ENCODE measurements at regions not wholly inside any gene's neighbourhood (a gene's known extent, or its start where the extent isn't known, plus 50 kb on each side); places are given as distances from the start of the nearest gene placed in this dataset.

DNA sequence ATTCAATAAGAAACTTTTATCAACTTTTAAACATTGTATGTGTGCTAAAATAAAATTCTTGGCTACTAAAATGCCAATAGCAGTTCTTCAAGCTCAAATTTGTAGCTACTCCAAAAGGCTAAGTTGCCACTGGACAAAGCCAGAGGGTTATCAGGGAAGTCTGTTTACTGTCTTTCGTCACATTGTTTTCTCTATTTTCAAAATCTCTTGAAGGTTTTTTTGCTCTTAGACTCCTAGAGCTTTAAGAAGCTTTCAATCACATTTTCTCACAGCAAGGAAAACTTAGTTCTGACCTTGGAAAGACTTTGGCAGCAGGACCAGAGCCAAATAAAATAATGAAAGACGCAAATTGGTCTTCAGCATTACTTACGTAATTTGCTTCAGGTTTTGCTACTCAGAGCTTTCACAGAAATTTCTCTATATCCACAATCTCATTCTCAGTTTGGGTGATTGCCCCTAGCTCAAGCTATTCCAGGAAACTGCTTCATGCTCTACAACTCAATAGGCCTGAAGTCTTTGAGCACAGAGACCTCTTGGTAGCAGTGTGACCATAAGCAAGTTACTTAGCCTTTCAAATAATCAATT is 257.7 kb downstream of the GABRG2 start:
- DNase-seq, result no peak

DNA sequence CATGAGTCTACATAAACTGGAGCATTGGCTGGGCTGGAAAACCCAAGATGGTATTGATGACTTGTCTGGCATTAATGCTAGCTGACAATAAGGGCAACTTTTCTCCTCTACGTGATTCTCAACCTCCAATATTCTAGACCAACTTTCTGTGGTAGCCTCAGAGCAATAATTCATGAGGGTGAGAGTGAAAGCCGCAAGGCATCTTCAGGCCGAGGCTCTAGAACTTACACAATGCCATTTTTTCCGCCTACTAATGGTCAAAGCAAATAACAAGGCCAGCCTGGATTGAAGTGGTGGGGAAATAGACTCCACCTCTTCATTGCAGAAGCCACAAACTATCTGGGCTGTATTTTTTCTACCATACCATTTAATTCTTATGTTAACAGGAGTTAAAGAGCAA is 267.4 kb downstream of the GABRG2 start:
- no peak for DNase-seq

DNA sequence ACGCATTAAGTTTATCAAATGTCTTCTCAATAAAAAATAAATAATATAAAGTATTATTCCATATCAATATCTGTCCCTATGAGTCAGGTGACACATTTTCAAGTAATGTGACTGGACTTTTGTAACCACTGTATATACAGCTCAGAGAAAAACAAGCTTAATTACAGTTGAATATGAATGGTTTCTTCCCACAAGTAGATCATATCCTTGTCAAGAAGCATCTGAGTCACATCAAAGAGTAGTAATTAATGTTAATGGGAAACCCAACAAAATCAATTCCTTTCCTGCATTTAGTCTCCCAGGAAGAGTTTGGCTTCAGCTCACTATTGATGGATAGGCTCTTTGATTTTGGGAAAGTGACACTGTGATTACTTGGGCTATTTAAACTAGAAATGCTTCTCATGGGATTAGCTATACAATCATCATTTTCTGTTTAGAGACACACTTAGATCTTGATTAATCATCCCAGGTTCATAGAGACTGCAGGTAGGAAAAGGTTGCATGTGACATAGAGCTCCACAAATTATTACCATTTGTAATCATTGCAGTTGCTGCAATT is 292.9 kb downstream of the GABRG2 start:
- no peak for DNase-seq

DNA sequence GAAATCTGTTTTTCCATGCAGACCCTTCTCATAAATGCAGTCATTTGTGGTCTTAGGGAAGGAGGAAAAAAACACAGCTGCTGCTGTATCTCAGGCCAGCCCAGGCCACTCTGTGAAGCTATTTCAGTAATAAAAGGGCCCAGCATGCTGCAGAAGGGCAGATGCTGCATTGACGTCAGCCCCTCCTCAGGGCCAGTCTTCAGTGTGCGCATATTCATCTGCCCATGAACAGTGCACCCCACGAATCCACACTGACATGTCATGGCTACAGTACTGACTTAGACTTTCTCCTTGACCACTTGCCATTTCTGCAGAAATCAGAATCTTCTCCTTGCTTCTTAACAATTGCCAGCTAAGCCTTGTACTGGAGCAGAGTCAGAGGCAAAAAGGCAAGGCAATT is 304.7 kb downstream of the GABRG2 start:
- no peak for DNase-seq

DNA sequence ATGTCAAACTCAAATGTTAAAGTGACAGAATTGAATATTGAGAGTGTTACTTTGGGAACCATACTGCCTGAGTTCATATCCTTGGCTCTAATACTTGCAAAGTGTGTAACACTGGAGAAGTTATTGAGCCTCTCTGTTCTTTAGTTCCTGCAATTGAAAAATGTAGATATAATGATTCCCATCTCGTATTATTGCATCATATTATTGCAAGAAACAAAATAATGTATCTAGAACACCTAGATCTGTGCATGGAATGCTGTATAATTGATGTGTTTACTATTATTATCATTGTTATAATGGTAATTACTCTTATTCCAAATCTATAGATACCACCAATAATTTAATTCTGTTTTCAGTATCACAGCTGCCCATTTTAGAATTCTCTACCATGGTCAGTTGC is 310.3 kb downstream of the GABRG2 start:
- DNase-seq, result no peak

DNA sequence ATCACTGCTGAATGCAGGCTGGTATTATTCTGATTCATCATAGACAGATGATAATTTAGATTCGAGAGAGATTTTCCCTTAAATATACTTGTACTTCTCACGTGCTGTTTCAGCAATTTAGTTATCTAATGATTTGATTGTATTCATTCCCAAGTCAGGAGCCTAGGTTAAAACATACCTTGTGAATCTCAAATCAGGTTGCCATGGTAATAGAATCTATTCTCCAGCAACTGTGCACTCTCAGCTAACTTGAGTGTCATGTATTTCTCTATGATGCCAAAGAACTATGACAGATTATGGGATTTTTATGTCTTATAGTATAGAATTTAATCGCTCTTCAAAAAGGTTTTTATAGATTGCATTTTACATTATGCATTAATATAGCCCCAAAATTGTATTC is 315.3 kb downstream of the GABRG2 start:
- no peak for DNase-seq

DNA sequence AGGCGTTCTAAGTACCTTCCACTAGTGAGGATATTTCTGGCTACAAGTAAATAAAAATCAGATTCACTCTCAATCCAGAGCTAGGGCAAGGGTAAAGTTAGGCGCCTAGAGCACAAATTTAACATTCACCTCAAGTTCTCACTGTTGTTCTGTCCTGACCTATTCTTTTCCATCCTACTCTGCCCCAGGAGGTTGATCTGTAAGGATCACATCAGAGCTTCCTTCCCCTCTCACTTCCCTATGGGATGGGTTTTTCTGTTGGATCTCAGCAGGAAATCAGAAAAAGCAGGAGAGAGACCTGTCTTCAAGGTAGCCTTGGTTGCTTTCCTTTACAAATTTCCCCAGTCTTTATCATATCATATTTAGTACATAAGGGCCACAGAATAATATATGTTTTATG is 316.7 kb downstream of the GABRG2 start:
- no peak for DNase-seq

DNA sequence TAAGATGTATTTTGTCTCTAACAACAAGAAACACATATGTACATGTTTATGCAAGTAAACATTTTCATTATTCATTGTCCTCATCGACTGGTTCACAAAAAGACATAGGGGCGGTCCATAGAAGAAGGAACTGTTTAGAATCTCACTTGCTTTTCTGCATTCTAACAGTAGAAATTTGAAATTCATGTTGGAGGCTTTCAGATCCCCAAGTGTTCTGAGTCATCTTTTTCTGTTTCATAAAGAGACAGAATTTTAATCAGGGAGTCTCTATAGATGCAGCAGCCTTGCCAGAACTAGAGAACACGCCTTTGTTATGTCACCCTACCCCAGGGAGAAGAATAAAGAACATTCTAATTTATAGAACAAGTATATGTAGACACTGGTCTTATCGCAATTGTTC is 324.3 kb downstream of the GABRG2 start:
- no peak for DNase-seq

DNA sequence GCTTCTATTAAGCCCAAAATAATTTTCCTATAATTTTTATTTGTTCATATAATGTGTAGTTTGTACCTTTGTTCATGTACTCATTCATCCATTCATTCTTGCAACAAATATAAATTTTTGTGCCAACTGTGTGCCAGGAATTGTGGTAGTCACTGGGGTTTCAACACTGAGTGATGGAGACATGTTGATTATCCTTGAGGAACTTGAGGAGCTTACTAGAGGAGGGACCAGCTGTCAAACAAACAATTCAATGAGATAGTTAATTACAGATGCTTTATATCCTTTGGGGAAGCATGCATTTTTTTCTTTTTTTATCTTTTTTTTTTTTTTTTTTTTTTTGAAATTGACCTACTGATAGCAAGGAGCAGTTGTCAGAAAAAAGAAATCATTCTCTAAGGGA is 324.8 kb downstream of the GABRG2 start:
- no peak for DNase-seq

DNA sequence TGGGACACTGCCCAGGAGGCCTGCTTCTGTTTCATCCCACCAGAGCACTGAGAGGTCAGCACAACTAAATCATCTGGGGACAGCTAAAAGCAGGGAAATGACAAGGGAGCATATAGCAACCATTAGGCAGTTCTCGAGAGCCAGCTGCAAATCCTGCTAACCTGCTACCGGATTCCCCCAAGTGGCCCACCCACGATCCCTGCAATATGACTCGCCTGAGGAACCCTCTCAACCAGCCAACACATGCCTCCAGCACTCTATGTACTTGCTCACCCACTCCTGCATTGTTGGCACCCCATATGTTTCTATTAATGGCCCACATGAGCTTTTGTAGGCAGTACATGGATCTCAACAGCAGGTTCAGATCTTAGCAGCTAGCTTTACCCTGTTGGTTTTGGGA is 326.0 kb downstream of the GABRG2 start:
- DNase-seq, result no peak

DNA sequence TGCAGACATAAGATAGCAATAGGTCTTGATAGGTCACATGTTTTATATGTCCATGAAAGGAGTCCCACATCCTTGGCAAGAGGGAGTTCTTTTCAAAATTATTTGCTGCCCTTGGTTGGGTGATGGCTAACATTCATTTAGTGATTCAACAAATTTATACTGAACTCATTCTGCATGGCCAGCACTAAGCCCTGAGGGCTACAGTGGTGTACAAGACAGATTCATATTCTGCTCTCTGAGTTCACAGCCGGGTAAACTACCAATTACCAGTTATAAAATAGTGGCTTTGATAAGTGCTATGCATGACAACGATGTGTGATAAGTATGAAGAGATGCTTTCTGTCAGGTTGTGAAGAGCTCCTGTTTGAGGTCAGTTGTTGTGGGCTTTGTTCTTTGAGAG is 340.0 kb downstream of the GABRG2 start:
- DNase-seq, result no peak

DNA sequence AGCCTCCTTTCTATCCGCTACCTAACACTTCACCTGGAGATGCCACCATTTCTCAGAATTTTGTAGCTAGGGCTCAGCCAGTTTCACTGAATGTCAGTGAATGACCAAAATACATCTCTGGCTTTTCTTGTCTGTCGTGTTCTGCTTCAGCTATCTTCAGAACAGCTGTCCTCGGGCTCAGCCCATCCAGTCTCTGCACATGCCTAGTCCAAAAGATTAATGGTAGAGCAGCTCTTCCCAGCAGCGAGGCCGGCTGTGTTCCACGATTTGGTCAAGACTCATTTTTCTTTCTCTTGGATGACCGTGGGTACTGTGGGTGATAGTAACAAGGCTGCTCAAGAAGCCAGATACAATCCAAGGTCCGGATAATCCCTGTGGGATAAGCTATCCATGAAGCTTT is 342.8 kb downstream of the GABRG2 start:
- no peak for DNase-seq

DNA sequence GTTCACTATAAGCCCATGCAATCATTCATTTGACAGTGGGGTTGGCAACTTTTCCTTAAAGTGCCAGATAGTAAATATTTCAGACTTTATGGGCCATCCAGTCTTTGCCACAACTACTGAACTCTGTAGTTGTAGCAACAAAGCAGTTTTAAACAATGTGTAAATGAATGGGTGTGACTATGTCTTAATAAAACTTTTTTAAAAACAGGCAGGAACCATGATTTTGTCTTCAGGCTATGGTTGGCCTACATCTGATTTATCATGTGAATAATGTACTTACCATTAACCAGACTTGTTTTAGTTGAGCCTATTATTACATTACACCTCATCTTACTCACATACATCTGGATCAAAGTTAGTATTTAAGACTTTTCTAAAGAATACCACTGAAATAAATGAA is 361.6 kb downstream of the GABRG2 start:
- DNase-seq, result no peak

DNA sequence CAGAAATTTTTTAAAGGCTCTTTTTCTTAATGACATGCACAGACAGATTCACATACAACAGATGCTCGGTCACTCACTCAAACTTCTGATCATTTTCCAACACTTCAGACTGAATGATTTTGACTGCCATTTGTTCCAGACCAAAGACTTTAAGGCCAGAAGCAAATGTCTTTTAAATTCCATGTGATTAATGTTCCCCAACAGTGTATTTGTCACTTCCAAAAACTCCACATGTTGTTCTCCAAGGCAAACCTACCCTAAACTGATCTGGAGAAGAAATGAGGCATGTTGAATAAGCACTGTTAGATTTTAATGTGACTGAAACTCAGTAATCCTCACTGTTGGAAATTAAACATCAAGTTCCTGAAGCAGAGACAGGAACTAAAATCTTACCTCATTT is 366.7 kb downstream of the GABRG2 start:
- no peak for DNase-seq

DNA sequence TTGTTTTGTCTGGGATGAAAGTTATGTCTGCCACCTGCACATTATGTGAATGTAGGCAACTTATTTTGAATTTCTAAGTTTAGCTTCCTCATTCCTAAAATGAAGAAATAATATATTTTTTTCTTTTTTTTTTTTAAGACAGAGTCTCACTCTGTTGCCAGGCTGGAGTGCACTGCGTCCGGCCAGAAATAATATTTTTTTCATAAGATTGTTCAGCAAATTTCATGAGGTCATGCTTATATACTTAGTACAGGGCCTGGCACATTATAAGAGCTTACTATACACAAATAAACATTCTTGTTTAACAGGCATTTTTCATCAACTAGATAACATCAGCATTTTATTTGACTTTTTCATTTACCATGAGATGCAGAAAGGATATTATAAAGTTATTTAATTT is 368.5 kb downstream of the GABRG2 start:
- DNase-seq, result no peak

DNA sequence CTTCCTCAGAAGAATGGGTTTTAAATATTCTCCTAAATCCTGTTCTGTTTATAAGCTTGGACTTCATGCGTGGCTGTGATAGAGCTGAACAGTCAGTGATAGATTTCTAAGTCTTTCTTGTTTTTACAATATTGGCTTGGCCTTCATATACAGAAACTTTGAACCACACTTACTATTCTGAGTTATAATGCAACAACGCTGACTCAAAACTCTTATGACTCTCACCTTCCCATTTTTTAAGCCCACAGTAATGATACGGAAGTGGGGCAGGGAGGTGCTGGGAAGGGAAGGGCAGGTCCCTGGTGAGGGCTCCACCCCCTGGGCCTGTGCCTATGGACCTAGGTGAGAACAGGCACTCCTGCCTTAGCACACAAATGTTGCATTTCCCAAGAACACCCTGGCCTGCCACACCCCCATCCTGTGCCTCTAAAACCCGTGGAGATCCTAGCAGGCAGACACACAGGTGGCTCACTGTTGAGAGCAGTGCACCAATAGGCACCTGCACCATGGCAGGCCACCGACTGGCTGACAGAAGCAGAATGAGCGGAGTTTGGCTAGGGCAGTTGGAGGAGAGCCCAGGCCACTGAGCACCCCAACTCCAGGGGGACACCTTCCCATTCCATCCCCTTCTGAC is 376.7 kb downstream of the GABRG2 start:
- no peak for DNase-seq

DNA sequence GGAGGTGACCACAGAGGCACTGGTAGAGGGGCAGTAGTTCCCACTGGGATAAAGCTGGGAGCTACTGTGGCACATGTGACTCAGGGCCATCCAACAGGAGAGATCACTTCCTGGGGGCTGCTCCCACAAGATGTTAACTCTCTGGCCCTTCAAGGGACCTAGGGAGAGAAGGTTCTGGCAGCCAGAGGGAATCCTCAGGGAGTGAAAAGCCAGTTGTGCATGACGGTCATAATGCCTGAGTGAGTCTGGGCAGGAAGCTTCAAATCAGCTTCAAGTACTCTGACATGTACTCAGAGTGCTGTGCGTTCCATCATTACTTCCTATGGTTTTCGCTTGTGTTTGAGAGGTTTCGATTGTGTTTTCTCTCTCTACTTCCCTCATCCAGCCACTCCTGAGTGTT is 388.5 kb downstream of the GABRG2 start:
- no peak for DNase-seq

DNA sequence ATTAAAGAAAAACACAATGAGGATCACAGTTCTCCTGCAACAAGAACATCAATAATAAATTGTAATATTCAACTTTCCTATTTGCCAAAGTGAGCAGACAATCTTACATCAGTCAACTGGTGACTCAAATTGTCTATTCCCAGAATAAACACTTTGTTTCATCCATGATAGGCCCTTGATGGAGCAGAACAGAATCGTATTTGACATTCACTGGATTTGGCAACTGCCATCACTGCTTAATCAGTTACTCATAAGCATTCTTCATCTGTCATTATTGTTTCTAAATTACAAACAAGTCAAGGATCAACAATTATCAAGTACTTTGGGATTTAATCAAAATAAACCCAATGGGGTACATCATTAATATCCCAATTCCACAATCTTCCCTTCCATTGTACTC is 398.4 kb downstream of the GABRG2 start:
- no peak for DNase-seq

DNA sequence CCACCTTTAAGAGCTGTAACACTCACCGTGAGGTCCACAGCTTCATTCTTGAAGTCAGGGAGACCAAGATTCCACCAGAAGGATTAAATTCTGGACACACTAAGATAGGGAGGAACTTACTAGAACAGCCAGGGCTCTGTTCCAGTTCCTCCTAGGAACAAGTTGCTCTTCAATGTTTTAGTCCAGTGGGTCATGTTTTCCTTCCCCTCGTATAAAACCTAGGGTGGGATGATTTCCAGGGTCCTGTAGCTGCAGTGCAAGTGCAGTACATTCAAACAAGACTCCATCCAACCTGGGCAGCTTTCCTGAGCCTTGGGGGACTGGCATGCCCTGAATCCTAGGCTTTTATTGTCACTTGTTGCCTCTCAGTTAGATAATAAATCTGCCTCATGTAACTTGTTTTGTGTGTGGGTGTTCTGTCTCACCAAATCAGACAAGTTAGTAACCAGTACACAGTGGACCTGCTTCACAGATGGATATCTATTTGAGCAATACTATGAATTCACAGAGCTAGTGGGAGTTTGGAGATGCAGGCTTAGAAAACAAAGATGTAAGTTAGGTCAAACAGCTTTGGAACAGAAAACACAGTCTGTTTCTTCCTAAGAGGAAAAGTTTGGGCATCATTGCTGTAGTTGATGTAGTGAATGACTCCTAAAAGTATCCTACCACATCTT is 405.6 kb downstream of the GABRG2 start:
- DNase-seq, result no peak

DNA sequence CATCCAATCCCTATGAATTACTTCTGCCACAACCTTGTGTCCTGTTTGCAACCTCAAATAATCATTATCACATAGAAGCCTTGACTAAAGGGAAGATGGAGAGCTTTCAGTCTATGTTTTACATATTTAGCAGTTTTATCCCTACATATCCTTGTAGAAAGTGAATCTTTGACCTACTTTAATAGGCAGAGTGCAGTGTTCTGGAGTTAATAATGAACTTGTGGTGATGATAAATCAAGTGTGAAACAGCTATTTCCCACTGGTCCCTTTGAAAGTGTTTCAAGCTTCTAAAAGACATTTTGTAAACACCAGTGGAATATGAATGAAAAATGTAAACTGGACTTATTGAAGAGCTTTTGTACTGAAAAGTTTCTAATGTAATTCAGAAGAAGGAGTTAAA is 406.7 kb downstream of the GABRG2 start:
- no peak for DNase-seq

DNA sequence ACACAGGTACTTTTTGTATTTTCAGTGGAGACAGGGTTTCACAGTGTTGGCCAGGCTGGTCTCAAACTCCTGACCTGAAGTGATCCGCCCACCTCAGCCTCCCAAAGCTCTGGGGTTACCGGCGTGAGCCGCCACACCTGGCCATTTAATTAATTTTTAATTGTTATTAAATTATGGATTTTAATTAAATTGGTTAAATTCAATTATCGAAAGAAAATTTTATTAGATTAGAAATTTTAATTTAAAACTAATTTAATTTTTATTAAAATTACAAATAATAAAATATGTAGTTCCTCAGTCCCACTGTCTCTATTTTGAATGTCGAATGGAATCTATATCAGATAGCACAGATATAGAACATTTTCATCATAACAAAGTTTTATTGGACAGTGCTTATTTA is 416.5 kb downstream of the GABRG2 start:
- DNase-seq, result no peak

DNA sequence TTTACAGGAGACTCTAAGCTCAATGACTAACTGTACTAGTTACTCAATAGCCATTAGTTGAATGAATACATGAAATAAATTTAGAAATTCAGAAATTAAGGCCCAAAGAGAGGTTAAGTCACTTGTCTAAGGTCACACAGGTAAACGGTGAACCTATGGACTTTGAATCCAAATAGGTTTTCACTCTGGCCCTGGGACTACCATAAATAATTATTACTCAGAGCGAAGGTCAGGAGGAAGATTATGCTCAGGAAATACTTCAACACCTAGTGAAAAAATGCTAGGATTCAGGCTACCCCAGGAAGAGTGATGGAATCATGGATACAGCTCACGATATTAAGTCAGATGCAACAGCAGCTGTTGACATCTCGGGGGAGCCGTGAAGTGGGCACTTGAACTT is 417.4 kb downstream of the GABRG2 start:
- DNase-seq, result no peak

DNA sequence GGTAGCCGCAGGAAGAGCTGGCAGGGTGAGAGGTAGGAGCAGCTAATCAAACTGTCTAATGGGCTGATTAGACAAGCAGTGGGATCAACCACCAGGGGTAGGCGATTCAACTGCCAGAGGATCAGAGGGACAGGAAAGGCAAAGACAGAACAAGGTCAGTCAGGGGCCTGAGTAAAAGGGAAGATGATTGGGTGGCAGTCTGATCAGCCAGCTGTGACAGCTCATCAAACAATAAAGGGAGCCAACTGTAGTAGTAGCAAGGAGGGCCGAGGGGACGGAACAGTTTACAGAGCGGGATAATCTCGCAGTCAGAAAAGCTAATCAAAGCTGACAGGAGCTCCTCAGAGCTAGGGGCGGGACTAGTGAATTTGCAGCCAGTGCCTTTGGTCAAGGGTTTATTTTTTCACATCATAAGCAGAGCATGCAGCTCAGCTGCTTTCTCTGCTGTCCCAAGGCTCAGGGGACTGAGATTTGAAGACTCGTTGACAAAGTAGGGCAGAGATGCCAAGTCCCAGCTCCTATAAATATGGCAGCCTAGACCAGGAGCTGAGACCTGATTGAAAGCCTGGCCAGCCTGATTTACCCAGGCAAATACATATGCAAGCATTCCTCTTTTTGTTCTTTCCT is 418.2 kb downstream of the GABRG2 start:
- DNase-seq, result no peak
